K562 (cell line): ENCODE measurements at regions not wholly inside any gene's neighbourhood (a gene's known extent, or its start where the extent isn't known, plus 50 kb on each side); places are given as distances from the start of the nearest gene placed in this dataset.

Source experiments
- ATF2 ChIP-seq: sonication (generic); formaldehyde crosslinking; IDR thresholded peaks from 2 replicates; pipeline ENCODE4 v1.8.1; 2022; ENCODE audit warnings: missing genetic modification reagents
- MAFK ChIP-seq: IDR thresholded peaks from 2 replicates; pipeline ENCODE4 v1.6.1; 2011; ENCODE audit warnings: low read length, improper control_type of control experiment
- NRF1 ChIP-seq, 2 experiments: fragments of 450-650 bp; IDR thresholded peaks in 1 of 2; conservative IDR thresholded peaks in 1 of 2; 2 replicates each; pipeline ENCODE4 v1.6.1; 2014; ENCODE audit warnings: mild to moderate bottlenecking in 2 of 2
- POLR2A ChIP-seq: fragments of 450-650 bp; conservative IDR thresholded peaks from 2 replicates; pipeline ENCODE4 v1.6.1; 2016
- TF ChIP-seq, protein P1 (sequence below), 3 experiments: IDR thresholded peaks in 2 of 3; conservative IDR thresholded peaks in 1 of 3; 2 replicates each; pipeline ENCODE4 v1.5.1; 2011 to 2012; ENCODE audit warnings: low read length in 3 of 3, mild to moderate bottlenecking in 3 of 3, control low read depth in 2 of 3, improper control_type of control experiment in 1 of 3, inconsistent platforms in 1 of 3, low read depth in 1 of 3, mixed read lengths in 1 of 3, moderate library complexity in 1 of 3; ENCODE audit not compliant: insufficient read depth in 2 of 3
- TF ChIP-seq, protein P2 (sequence below): fragments of 250-450 bp; sonication (Bioruptor Pico); IDR thresholded peaks from 2 replicates; pipeline ENCODE4 v1.8.0; 2021; ENCODE audit warnings: mild to moderate bottlenecking, moderate library complexity
- TF ChIP-seq, protein P3 (sequence below), 2 experiments: fragments of 450-650 bp in 1 of 2; sonication (generic) in 1 of 2; formaldehyde crosslinking in 1 of 2; IDR thresholded peaks; 2 replicates each; pipeline versions ENCODE4 v1.7.1 to v1.9.0; 2016 to 2022; ENCODE audit warnings: inconsistent platforms in 1 of 2, mild to moderate bottlenecking in 1 of 2, missing genetic modification reagents in 1 of 2

GRCh38 chr14:43729143-43729542 lies 777.9 kb downstream of the FSCB start:
- TF ChIP-seq MAFK (no peak), NRF1 (conservative IDR thresholded peaks at IDR 0.05 in 1 of 2, IDR thresholded peaks at IDR 0.05 in 1 of 2) (no peak), ATF2 (CRISPR knock-in tag) (no peak), POLR2A (no peak)
- TF ChIP-seq, protein P1, sequence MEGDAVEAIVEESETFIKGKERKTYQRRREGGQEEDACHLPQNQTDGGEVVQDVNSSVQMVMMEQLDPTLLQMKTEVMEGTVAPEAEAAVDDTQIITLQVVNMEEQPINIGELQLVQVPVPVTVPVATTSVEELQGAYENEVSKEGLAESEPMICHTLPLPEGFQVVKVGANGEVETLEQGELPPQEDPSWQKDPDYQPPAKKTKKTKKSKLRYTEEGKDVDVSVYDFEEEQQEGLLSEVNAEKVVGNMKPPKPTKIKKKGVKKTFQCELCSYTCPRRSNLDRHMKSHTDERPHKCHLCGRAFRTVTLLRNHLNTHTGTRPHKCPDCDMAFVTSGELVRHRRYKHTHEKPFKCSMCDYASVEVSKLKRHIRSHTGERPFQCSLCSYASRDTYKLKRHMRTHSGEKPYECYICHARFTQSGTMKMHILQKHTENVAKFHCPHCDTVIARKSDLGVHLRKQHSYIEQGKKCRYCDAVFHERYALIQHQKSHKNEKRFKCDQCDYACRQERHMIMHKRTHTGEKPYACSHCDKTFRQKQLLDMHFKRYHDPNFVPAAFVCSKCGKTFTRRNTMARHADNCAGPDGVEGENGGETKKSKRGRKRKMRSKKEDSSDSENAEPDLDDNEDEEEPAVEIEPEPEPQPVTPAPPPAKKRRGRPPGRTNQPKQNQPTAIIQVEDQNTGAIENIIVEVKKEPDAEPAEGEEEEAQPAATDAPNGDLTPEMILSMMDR (IDR thresholded peaks at IDR 0.05 in 2 of 3, conservative IDR thresholded peaks at IDR 0.05 in 1 of 3; ENCODE audit: insufficient read depth in 2 of 3, low read depth in 1 of 3, low read length in 3 of 3) = no peak
- TF ChIP-seq, protein P2, sequence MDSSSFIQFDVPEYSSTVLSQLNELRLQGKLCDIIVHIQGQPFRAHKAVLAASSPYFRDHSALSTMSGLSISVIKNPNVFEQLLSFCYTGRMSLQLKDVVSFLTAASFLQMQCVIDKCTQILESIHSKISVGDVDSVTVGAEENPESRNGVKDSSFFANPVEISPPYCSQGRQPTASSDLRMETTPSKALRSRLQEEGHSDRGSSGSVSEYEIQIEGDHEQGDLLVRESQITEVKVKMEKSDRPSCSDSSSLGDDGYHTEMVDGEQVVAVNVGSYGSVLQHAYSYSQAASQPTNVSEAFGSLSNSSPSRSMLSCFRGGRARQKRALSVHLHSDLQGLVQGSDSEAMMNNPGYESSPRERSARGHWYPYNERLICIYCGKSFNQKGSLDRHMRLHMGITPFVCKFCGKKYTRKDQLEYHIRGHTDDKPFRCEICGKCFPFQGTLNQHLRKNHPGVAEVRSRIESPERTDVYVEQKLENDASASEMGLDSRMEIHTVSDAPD (CRISPR knock-in tag) = no peak
- TF ChIP-seq, protein P3, sequence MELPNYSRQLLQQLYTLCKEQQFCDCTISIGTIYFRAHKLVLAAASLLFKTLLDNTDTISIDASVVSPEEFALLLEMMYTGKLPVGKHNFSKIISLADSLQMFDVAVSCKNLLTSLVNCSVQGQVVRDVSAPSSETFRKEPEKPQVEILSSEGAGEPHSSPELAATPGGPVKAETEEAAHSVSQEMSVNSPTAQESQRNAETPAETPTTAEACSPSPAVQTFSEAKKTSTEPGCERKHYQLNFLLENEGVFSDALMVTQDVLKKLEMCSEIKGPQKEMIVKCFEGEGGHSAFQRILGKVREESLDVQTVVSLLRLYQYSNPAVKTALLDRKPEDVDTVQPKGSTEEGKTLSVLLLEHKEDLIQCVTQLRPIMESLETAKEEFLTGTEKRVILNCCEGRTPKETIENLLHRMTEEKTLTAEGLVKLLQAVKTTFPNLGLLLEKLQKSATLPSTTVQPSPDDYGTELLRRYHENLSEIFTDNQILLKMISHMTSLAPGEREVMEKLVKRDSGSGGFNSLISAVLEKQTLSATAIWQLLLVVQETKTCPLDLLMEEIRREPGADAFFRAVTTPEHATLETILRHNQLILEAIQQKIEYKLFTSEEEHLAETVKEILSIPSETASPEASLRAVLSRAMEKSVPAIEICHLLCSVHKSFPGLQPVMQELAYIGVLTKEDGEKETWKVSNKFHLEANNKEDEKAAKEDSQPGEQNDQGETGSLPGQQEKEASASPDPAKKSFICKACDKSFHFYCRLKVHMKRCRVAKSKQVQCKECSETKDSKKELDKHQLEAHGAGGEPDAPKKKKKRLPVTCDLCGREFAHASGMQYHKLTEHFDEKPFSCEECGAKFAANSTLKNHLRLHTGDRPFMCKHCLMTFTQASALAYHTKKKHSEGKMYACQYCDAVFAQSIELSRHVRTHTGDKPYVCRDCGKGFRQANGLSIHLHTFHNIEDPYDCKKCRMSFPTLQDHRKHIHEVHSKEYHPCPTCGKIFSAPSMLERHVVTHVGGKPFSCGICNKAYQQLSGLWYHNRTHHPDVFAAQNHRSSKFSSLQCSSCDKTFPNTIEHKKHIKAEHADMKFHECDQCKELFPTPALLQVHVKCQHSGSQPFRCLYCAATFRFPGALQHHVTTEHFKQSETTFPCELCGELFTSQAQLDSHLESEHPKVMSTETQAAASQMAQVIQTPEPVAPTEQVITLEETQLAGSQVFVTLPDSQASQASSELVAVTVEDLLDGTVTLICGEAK (IDR thresholded peaks at IDR 0.05) = no peak
- TF ChIP-seq, protein P3 (CRISPR knock-in tag; IDR thresholded peaks at IDR 0.05) = no peak
